GM23338 (cell line): ENCODE measurements at regions not wholly inside any gene's neighbourhood (a gene's known extent, or its start where the extent isn't known, plus 50 kb on each side); places are given as distances from the start of the nearest gene placed in this dataset.

Source experiments
- ATAC-seq: fragments of 200-7000 bp; cut with Tn5 transposase; 3 replicates; pipeline ENCODE4 v1.9.1; 2020
- DNase-seq: peaks from one replicate; pipeline ENCODE4 v3.0.0-alpha.2; 2015; ENCODE audit warnings: low spot score
- H2AFZ ChIP-seq: fragments of 200-600 bp; sonication (generic); 2 replicates; pipeline ENCODE4 v1.8.0; 2016; ENCODE audit warnings: antibody characterized with exemption, mild to moderate bottlenecking, moderate library complexity
- H3F3A ChIP-seq: fragments of 200-600 bp; sonication (generic); replicated peaks from 2 replicates; pipeline ENCODE4 v1.8.0; 2017; ENCODE audit warnings: antibody characterized with exemption, mixed run types, low read depth
- H3K27ac ChIP-seq: fragments of 200-600 bp; sonication (generic); 2 replicates; pipeline ENCODE4 v1.6.1; 2016; ENCODE audit warnings: low read depth
- H3K27me3 ChIP-seq: fragments of 200-600 bp; sonication (generic); 2 replicates; pipeline ENCODE4 v1.8.0; 2016; ENCODE audit warnings: mild to moderate bottlenecking, mixed run types, moderate library complexity; ENCODE audit not compliant: insufficient read depth
- H3K36me3 ChIP-seq: fragments of 200-600 bp; sonication (generic); 2 replicates; pipeline ENCODE4 v1.8.0; 2016; ENCODE audit warnings: mild to moderate bottlenecking; ENCODE audit not compliant: insufficient read depth
- H3K4me1 ChIP-seq: fragments of 200-600 bp; sonication (generic); 2 replicates; pipeline ENCODE4 v1.8.0; 2016; ENCODE audit warnings: mild to moderate bottlenecking, moderate library complexity; ENCODE audit not compliant: insufficient read depth
- H3K4me2 ChIP-seq: fragments of 200-600 bp; sonication (generic); 2 replicates; pipeline ENCODE4 v1.7.1; 2017; ENCODE audit warnings: mixed run types
- H3K4me3 ChIP-seq: fragments of 200-600 bp; sonication (generic); 2 replicates; pipeline ENCODE4 v1.6.1; 2016; ENCODE audit warnings: mixed run types
- H3K79me2 ChIP-seq: fragments of 200-600 bp; sonication (generic); replicated peaks from 2 replicates; pipeline ENCODE4 v1.8.0; 2017; ENCODE audit warnings: mild to moderate bottlenecking; ENCODE audit not compliant: insufficient read depth
- H3K9me2 ChIP-seq: fragments of 200-600 bp; sonication (generic); 2 replicates; pipeline ENCODE4 v1.8.0; 2017; ENCODE audit not compliant: insufficient read depth
- H4K20me1 ChIP-seq: fragments of 200-600 bp; sonication (generic); replicated peaks from 2 replicates; pipeline ENCODE4 v1.8.0; 2017; ENCODE audit warnings: mild to moderate bottlenecking; ENCODE audit not compliant: insufficient read depth
- H3K27ac Mint-ChIP-seq: 2 replicates; pipeline ENCODE4 v1.8.0; 2020; ENCODE audit warnings: inconsistent platforms, mild to moderate bottlenecking, moderate library complexity, mixed read lengths
- H3K27me3 Mint-ChIP-seq: 3 replicates; pipeline ENCODE4 v1.8.0; 2022; ENCODE audit warnings: low read depth, mild to moderate bottlenecking, moderate library complexity, mixed read lengths, inconsistent platforms; ENCODE audit not compliant: insufficient read depth, poor library complexity
- H3K36me3 Mint-ChIP-seq: 3 replicates; pipeline ENCODE4 v1.8.0; 2021; ENCODE audit warnings: low read depth, mild to moderate bottlenecking, inconsistent platforms, moderate library complexity, mixed read lengths
- H3K4me1 Mint-ChIP-seq: 3 replicates; pipeline ENCODE4 v1.8.0; 2020; ENCODE audit warnings: mild to moderate bottlenecking, inconsistent platforms, mixed read lengths
- H3K4me3 Mint-ChIP-seq: 3 replicates; pipeline ENCODE4 v1.8.0; 2021; ENCODE audit warnings: moderate library complexity, mild to moderate bottlenecking, inconsistent platforms, mixed read lengths
- H3K9me3 Mint-ChIP-seq: 3 replicates; pipeline ENCODE4 v1.8.0; 2020; ENCODE audit warnings: moderate library complexity, mild to moderate bottlenecking, inconsistent platforms, mixed read lengths
- ETS1 ChIP-seq: IDR thresholded peaks from 2 replicates; pipeline ENCODE4 v1.6.1; 2016; ENCODE audit warnings: antibody characterized with exemption
- EZH2 ChIP-seq: fragments of 200-600 bp; sonication (generic); IDR thresholded peaks from one replicate; pipeline ENCODE4 v1.8.0; 2017; ENCODE audit warnings: antibody characterized with exemption, mild to moderate bottlenecking, low read depth; ENCODE audit not compliant: unreplicated experiment
- EZH2phosphoT487 ChIP-seq: fragments of 200-600 bp; sonication (generic); IDR thresholded peaks from one replicate; pipeline ENCODE4 v1.8.1; 2018; ENCODE audit warnings: antibody characterized with exemption; ENCODE audit not compliant: unreplicated experiment
- JUNB ChIP-seq: IDR thresholded peaks from one replicate; pipeline ENCODE4 v1.6.1; 2016; ENCODE audit warnings: antibody characterized with exemption; ENCODE audit not compliant: unreplicated experiment
- NANOG ChIP-seq: IDR thresholded peaks from 2 replicates; pipeline ENCODE4 v1.6.1; 2016; ENCODE audit warnings: antibody characterized with exemption, borderline replicate concordance
- REST ChIP-seq: IDR thresholded peaks from one replicate; pipeline ENCODE4 v1.6.1; 2018; ENCODE audit warnings: antibody characterized with exemption; ENCODE audit not compliant: unreplicated experiment
- STAT1 ChIP-seq: IDR thresholded peaks from one replicate; pipeline ENCODE4 v1.6.1; 2016; ENCODE audit warnings: antibody characterized with exemption; ENCODE audit not compliant: unreplicated experiment
- ZNF114 ChIP-seq: fragments of 250-450 bp; sonication (Bioruptor Pico); IDR thresholded peaks from 2 replicates; pipeline ENCODE4 v1.5.0; 2020; ENCODE audit warnings: mild to moderate bottlenecking, moderate library complexity
- ZNF331 ChIP-seq: fragments of 250-450 bp; sonication (Bioruptor Pico); IDR thresholded peaks from 2 replicates; pipeline ENCODE4 v1.5.0; 2020; ENCODE audit warnings: low read depth, mild to moderate bottlenecking, moderate library complexity
- ZNF462 ChIP-seq: fragments of 250-450 bp; sonication (Bioruptor Pico); IDR thresholded peaks from 2 replicates; pipeline ENCODE4 v1.5.0; 2020; ENCODE audit warnings: mild to moderate bottlenecking, moderate library complexity

- TF ChIP-seq ETS1, result no peak
- no peak for TF ChIP-seq ZNF114
- no peak for TF ChIP-seq JUNB
- TF ChIP-seq EZH2phosphoT487, result no peak
- no peak for TF ChIP-seq ZNF331
- TF ChIP-seq STAT1, result no peak
- TF ChIP-seq REST, result no peak
Observed at GRCh38 chrY:19130569-19131358, 357.2 kb upstream of the HSFY2 start (continued).

- no peaks in the 10 kb centered on the region for H3K4me1 ChIP-seq
- peaks cover 7% of the 10 kb centered on the region; the same call in 2 of the 3 replicates for H3K4me1 Mint-ChIP-seq
- no peaks in the 10 kb centered on the region for H3K79me2 ChIP-seq
- no peak overlapping the region for H3K4me2 ChIP-seq
- H3K9me3 Mint-ChIP-seq, result no peaks in the 10 kb centered on the region; the same call in 1 of the 3 replicates
- H3K9me2 ChIP-seq, result no peaks in the 10 kb centered on the region
- ATAC-seq (no peak), DNase-seq (no peak)
- no peak overlapping the region for H3K27ac Mint-ChIP-seq
- no peak overlapping the region for H2AFZ ChIP-seq
- H3K27me3 Mint-ChIP-seq, result no peaks in the 10 kb centered on the region
- no peak overlapping the region for H3K4me3 Mint-ChIP-seq
- no peak overlapping the region for H3K27ac ChIP-seq
- no peaks in the 10 kb centered on the region; the same call in 1 of the 3 replicates for H3K36me3 Mint-ChIP-seq
- no peaks in the 10 kb centered on the region for H3K27me3 ChIP-seq
- H4K20me1 ChIP-seq, result no peaks in the 10 kb centered on the region
- no peak overlapping the region for H3K4me3 ChIP-seq
- no peaks in the 10 kb centered on the region for H3F3A ChIP-seq
- H3K36me3 ChIP-seq, result no peaks in the 10 kb centered on the region
- TF ChIP-seq EZH2 (no peak), ZNF462 (CRISPR knock-in tag) (no peak), NANOG (no peak), REST (no peak), STAT1 (no peak)
Observed at GRCh38 chrY:19126889-19127288, 353.4 kb upstream of the HSFY2 start.
